Osteoblast (primary cell): ENCODE measurements at regions not wholly inside any gene's neighbourhood (a gene's known extent, or its start where the extent isn't known, plus 50 kb on each side); places are given as distances from the start of the nearest gene placed in this dataset.
"Not testable (repeated sequence)": the region's sequence is repeated elsewhere in the genome, so short reads cannot be mapped to it uniquely, and the experiment has no call there.

Experiments
- DNase-seq: peaks from one replicate; pipeline ENCODE4 v3.0.0; 2011; ENCODE audit warnings: low spot score, mixed read lengths; ENCODE audit not compliant: insufficient read length; ENCODE audit errors: missing footprints
- H2AFZ ChIP-seq: 2 replicates; pipeline ENCODE4 v1.6.0; 2011; ENCODE audit warnings: mild to moderate bottlenecking, low read length
- H3K27ac ChIP-seq: 2 replicates; pipeline ENCODE4 v1.5.1; 2011; ENCODE audit warnings: mild to moderate bottlenecking, low read depth, low read length, moderate library complexity
- H3K27me3 ChIP-seq: 2 replicates; pipeline ENCODE4 v1.6.0; 2012; ENCODE audit warnings: mild to moderate bottlenecking, control low read depth, inconsistent platforms, low read length, moderate library complexity; ENCODE audit not compliant: insufficient read depth
- H3K36me3 ChIP-seq: 2 replicates; pipeline ENCODE4 v1.5.1; 2011; ENCODE audit warnings: mild to moderate bottlenecking, low read length, control low read depth, moderate library complexity; ENCODE audit not compliant: insufficient read depth
- H3K4me1 ChIP-seq: 2 replicates; pipeline ENCODE4 v1.5.1; 2011; ENCODE audit warnings: mild to moderate bottlenecking, low read length, control low read depth, moderate library complexity; ENCODE audit not compliant: insufficient read depth
- H3K4me2 ChIP-seq: 2 replicates; pipeline ENCODE4 v1.6.0; 2011; ENCODE audit warnings: mild to moderate bottlenecking, low read length; ENCODE audit not compliant: insufficient read depth
- H3K4me3 ChIP-seq: fragments of 200-600 bp; sonication (generic); 3 replicates; pipeline ENCODE4 v1.5.1; 2012; ENCODE audit warnings: mild to moderate bottlenecking, low read length, inconsistent platforms; ENCODE audit not compliant: insufficient read depth
- H3K79me2 ChIP-seq: 2 replicates; pipeline ENCODE4 v1.6.0; 2012; ENCODE audit warnings: mild to moderate bottlenecking, low read length, control low read depth, inconsistent platforms; ENCODE audit not compliant: insufficient read depth
- H3K9me3 ChIP-seq: 2 replicates; pipeline ENCODE4 v1.5.1; 2011; ENCODE audit warnings: low read depth, low read length, control low read depth
- H4K20me1 ChIP-seq: 2 replicates; pipeline ENCODE4 v1.6.0; 2012; ENCODE audit warnings: mild to moderate bottlenecking, low read length, control low read depth; ENCODE audit not compliant: insufficient read depth
- CTCF ChIP-seq: IDR thresholded peaks from 2 replicates; pipeline ENCODE4 v1.5.1; 2011; ENCODE audit warnings: mild to moderate bottlenecking, low read depth, low read length, moderate library complexity; ENCODE audit errors: extremely low read depth

- H3K4me1 ChIP-seq, H3K36me3 ChIP-seq, H4K20me1 ChIP-seq, DNase-seq, H3K27me3 ChIP-seq, H3K4me2 ChIP-seq, H3K27ac ChIP-seq, H3K9me3 ChIP-seq, H3K79me2 ChIP-seq, H3K4me3 ChIP-seq, H2AFZ ChIP-seq: not testable (repeated sequence)
Measured at GRCh38 chr2:187637771-187638170, 83.5 kb upstream of the TFPI start.

GRCh38 chr2:187638840-187639239 is 84.6 kb upstream of the TFPI start:
- Histone ChIP-seq H3K4me1 (no peaks in the 10 kb centered on the region), H4K20me1 (no peaks in the 10 kb centered on the region), H3K4me3 (no peak overlapping the region), H3K4me2 (no peak overlapping the region), H3K27ac (no peak overlapping the region), H3K27me3 (no peaks in the 10 kb centered on the region), H2AFZ (no peak overlapping the region), H3K79me2 (no peaks in the 10 kb centered on the region), H3K9me3 (no peaks in the 10 kb centered on the region), H3K36me3 (no peaks in the 10 kb centered on the region)
- no peak for TF ChIP-seq CTCF
- no peak for DNase-seq

GRCh38 chr2:187640926-187641510 is 86.8 kb upstream of the TFPI start:
- H2AFZ ChIP-seq = no peak overlapping the region
- H3K4me2 ChIP-seq = no peak overlapping the region
- no peaks in the 10 kb centered on the region for H3K36me3 ChIP-seq
- no peak for TF ChIP-seq CTCF
- H3K4me3 ChIP-seq = no peak overlapping the region
- H4K20me1 ChIP-seq = no peaks in the 10 kb centered on the region
- no peak overlapping the region for H3K27ac ChIP-seq
- H3K4me1 ChIP-seq = no peaks in the 10 kb centered on the region
- no peaks in the 10 kb centered on the region for H3K27me3 ChIP-seq
- no peaks in the 10 kb centered on the region for H3K79me2 ChIP-seq
- no peak for DNase-seq
- no peaks in the 10 kb centered on the region for H3K9me3 ChIP-seq

- Histone ChIP-seq H3K27me3 (no peaks in the 10 kb centered on the region), H3K4me3 (no peak overlapping the region), H3K4me2 (no peak overlapping the region), H3K4me1 (no peaks in the 10 kb centered on the region), H3K36me3 (no peaks in the 10 kb centered on the region), H3K79me2 (no peaks in the 10 kb centered on the region), H4K20me1 (no peaks in the 10 kb centered on the region), H3K9me3 (no peaks in the 10 kb centered on the region), H3K27ac (no peak overlapping the region), H2AFZ (no peak overlapping the region)
- no peak for DNase-seq
- no peak for TF ChIP-seq CTCF
Measured at GRCh38 chr2:187642498-187642897, 88.3 kb upstream of the TFPI start.
